ENCODE measurements at regions not wholly inside any gene's neighbourhood (a gene's known extent, or its start where the extent isn't known, plus 50 kb on each side); places are given as distances from the start of the nearest gene placed in this dataset.

- no peaks in the 10 kb centered on the region for H3K36me3 ChIP-seq (ENCODE audit: control insufficient read depth, insufficient read depth, low read length)
- H3K27me3 ChIP-seq (replicated peaks; ENCODE audit: control insufficient read depth, insufficient read depth, low read length), result no peaks in the 10 kb centered on the region
- TF ChIP-seq CTCF (IDR thresholded peaks at IDR 0.05; ENCODE audit: insufficient read depth, low read length, poor library complexity, severe bottlenecking), result no peak
- DNase-seq (ENCODE audit: extremely low read depth, insufficient read length), result no peak
- H3K4me3 ChIP-seq (replicated peaks; ENCODE audit: low read depth, low read length), result no peak overlapping the region
Observed at GRCh38 chr5:45060724-45061123, 252.0 kb downstream of the MRPS30 start.

GRCh38 chr5:45062044-45062443 lies 253.3 kb downstream of the MRPS30 start:
- Histone ChIP-seq H3K4me3 (replicated peaks; ENCODE audit: low read depth, low read length) (no peak overlapping the region), H3K27me3 (replicated peaks; ENCODE audit: control insufficient read depth, insufficient read depth, low read length) (no peaks in the 10 kb centered on the region), H3K36me3 (ENCODE audit: control insufficient read depth, insufficient read depth, low read length) (no peaks in the 10 kb centered on the region)
- DNase-seq (ENCODE audit: extremely low read depth, insufficient read length), result no peak
- no peak for TF ChIP-seq CTCF (IDR thresholded peaks at IDR 0.05; ENCODE audit: insufficient read depth, low read length, poor library complexity, severe bottlenecking)

GRCh38 chr5:45081082-45081481 lies 272.3 kb downstream of the MRPS30 start:
- Histone ChIP-seq H3K27me3 (replicated peaks; ENCODE audit: control insufficient read depth, insufficient read depth, low read length) (no peaks in the 10 kb centered on the region), H3K4me3 (replicated peaks; ENCODE audit: low read depth, low read length) (no peak overlapping the region), H3K36me3 (ENCODE audit: control insufficient read depth, insufficient read depth, low read length) (no peaks in the 10 kb centered on the region)
- DNase-seq (ENCODE audit: extremely low read depth, insufficient read length), result no peak
- TF ChIP-seq CTCF (IDR thresholded peaks at IDR 0.05; ENCODE audit: insufficient read depth, low read length, poor library complexity, severe bottlenecking), result no peak

- Histone ChIP-seq H3K36me3 (ENCODE audit: control insufficient read depth, insufficient read depth, low read length) (no peaks in the 10 kb centered on the region), H3K27me3 (replicated peaks; ENCODE audit: control insufficient read depth, insufficient read depth, low read length) (no peaks in the 10 kb centered on the region), H3K4me3 (replicated peaks; ENCODE audit: low read depth, low read length) (no peak overlapping the region)
- TF ChIP-seq CTCF (IDR thresholded peaks at IDR 0.05; ENCODE audit: insufficient read depth, low read length, poor library complexity, severe bottlenecking), result no peak
- DNase-seq (ENCODE audit: extremely low read depth, insufficient read length), result no peak
Observed at GRCh38 chr5:45089870-45090269, 281.1 kb downstream of the MRPS30 start.

GRCh38 chr5:45093377-45093776 lies 284.6 kb downstream of the MRPS30 start:
- Histone ChIP-seq H3K27me3 (replicated peaks; ENCODE audit: control insufficient read depth, insufficient read depth, low read length) (no peaks in the 10 kb centered on the region), H3K36me3 (ENCODE audit: control insufficient read depth, insufficient read depth, low read length) (no peaks in the 10 kb centered on the region), H3K4me3 (replicated peaks; ENCODE audit: low read depth, low read length) (no peak overlapping the region)
- DNase-seq (ENCODE audit: extremely low read depth, insufficient read length), result no peak
- no peak for TF ChIP-seq CTCF (IDR thresholded peaks at IDR 0.05; ENCODE audit: insufficient read depth, low read length, poor library complexity, severe bottlenecking)

- no peak for TF ChIP-seq CTCF (IDR thresholded peaks at IDR 0.05; ENCODE audit: insufficient read depth, low read length, poor library complexity, severe bottlenecking)
- H3K4me3 ChIP-seq (replicated peaks; ENCODE audit: low read depth, low read length), result no peak overlapping the region
- H3K27me3 ChIP-seq (replicated peaks; ENCODE audit: control insufficient read depth, insufficient read depth, low read length), result no peaks in the 10 kb centered on the region
- no peaks in the 10 kb centered on the region for H3K36me3 ChIP-seq (ENCODE audit: control insufficient read depth, insufficient read depth, low read length)
- DNase-seq (ENCODE audit: extremely low read depth, insufficient read length), result no peak
Observed at GRCh38 chr5:45094876-45095440, 286.2 kb downstream of the MRPS30 start.
